AG04450 (cell line): ENCODE measurements at regions not wholly inside any gene's neighbourhood (a gene's known extent, or its start where the extent isn't known, plus 50 kb on each side); places are given as distances from the start of the nearest gene placed in this dataset.

Experiments used
- CTCF ChIA-PET: fragments of 300-600, 350-600 bp; formaldehyde crosslinking; extraction: SDS; loops from one replicate; lab custom pipeline; 2022; ENCODE audit warnings: antibody characterized with exemption, inconsistent platforms; lab: Charles Lee
- POLR2A ChIA-PET: fragments of 350-600 bp; formaldehyde crosslinking; extraction: SDS; loops from one replicate; lab custom pipeline; 2021; ENCODE audit warnings: antibody characterized with exemption, inconsistent platforms; lab: Yijun Ruan, JAX
- DNase-seq: peaks from one replicate; pipeline ENCODE4 v3.0.0-alpha.2; 2011; ENCODE audit warnings: low read depth, low spot score
- H3K27ac ChIP-seq: one replicate; pipeline ENCODE4 v1.5.1; 2012; ENCODE audit warnings: low read depth, low read length, control low read depth
- H3K27me3 ChIP-seq: one replicate; pipeline ENCODE4 v1.6.0; 2012; ENCODE audit warnings: low read length; ENCODE audit not compliant: control insufficient read depth, insufficient read depth
- H3K4me3 ChIP-seq: 2 replicates; pipeline ENCODE4 v1.5.1; 2011; ENCODE audit warnings: mild to moderate bottlenecking, low read depth, low read length, control low read depth
- H3K9me3 ChIP-seq: 2 replicates; pipeline ENCODE4 v1.5.1; 2012; ENCODE audit warnings: low read length; ENCODE audit not compliant: control insufficient read depth, insufficient read depth
- CTCF ChIP-seq: IDR thresholded peaks from 2 replicates; pipeline ENCODE4 v1.5.1; 2011; ENCODE audit warnings: low read depth, low read length, control low read depth, inconsistent platforms

- Histone ChIP-seq H3K4me3 (no peak overlapping the region), H3K27me3 (no peaks in the 10 kb centered on the region), H3K27ac (no peak overlapping the region), H3K9me3 (no peaks in the 10 kb centered on the region)
- DNase-seq, result no peak
- TF ChIP-seq CTCF, result no peak
- ChIA-PET POLR2A (no interaction called here), CTCF (no interaction called here)
Measured at GRCh38 chr6:147859071-147859470, 350.6 kb downstream of the SAMD5 start.

GRCh38 chr6:147861696-147862095 lies 353.2 kb downstream of the SAMD5 start:
- no peak for DNase-seq
- CTCF ChIA-PET, result no interaction called here

GRCh38 chr6:147867433-147868226 lies 359.1 kb downstream of the SAMD5 start:
- TF ChIP-seq CTCF, result no peak
- no peaks in the 10 kb centered on the region for H3K27me3 ChIP-seq
- no peak overlapping the region for H3K4me3 ChIP-seq
- H3K9me3 ChIP-seq, result no peaks in the 10 kb centered on the region
- H3K27ac ChIP-seq, result no peak overlapping the region
- CTCF ChIA-PET, result no interaction called here
- POLR2A ChIA-PET, result interaction anchor here (0.6 kb wide), 1 partner anchor 36 kb away, joined by 5 read pairs; no protein-coding TSS in a partner anchor
- no peak for DNase-seq

More at GRCh38 chr6:147861696-147862095, 353.2 kb downstream of the SAMD5 start:
- no peak for TF ChIP-seq CTCF
- POLR2A ChIA-PET, result no interaction called here
- Histone ChIP-seq H3K9me3 (no peaks in the 10 kb centered on the region), H3K27ac (no peak overlapping the region), H3K4me3 (no peak overlapping the region), H3K27me3 (no peaks in the 10 kb centered on the region)

GRCh38 chr6:147868427-147869190 lies 360.1 kb downstream of the SAMD5 start:
- H3K9me3 ChIP-seq, result no peaks in the 10 kb centered on the region
- no peaks in the 10 kb centered on the region for H3K27me3 ChIP-seq
- no peak for TF ChIP-seq CTCF
- ChIA-PET POLR2A (interaction anchor here (0.6 kb wide), 1 partner anchor 35 kb away, joined by 5 read pairs; no protein-coding TSS in a partner anchor), CTCF (interaction anchor here (0.8 kb wide), 1 partner anchor 362 kb away, joined by 4 read pairs; no protein-coding TSS in a partner anchor)
- no peak for DNase-seq
- no peak overlapping the region for H3K27ac ChIP-seq
- H3K4me3 ChIP-seq, result no peak overlapping the region
